ENCODE measurements at regions not wholly inside any gene's neighbourhood (a gene's known extent, or its start where the extent isn't known, plus 50 kb on each side); places are given as distances from the start of the nearest gene placed in this dataset.

DNA sequence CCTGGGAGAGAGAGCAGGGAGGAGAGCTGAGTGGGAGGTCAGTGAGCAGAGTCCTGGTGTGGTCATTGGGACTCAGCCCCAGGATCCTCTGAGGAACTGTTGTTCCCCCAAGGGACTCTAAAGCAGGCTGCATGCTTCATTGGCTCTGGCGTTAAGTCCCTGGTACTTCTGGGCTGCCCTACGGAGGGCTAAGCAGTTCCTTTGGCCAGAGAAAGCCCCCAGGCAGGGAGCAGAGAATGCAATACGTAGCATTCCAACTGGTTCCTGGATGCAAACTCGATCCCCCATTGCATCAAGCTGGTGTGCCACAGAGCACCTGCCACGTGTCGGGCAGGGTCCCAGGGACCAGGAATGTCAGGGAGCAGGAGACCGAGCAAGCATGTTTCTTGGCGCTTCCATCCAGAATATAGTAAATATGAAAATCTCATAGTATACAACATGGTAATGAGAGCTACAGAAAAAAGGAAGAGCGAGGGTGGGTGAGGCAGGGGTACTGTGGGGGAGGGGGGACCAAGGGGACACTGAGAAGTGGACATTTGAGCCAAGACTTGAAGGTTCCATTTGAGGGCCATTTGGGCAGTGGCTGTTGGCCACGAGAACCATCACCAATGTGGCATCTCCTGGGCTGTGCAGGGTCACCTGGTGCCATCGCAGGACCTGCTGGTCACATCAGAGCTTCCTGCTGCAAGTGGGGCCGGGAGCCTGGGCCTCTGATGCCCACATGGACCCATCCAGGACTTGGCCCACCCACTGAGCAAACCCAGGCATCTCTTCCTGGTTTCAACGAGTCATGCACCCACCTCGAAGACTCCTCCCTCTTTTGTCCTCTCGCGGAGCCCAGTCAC is 160.4 kb downstream of the ASB1 start:
- no peak for DNase-seq (ENCODE audit: low spot score)
- Mint-ChIP-seq H3K4me1 (ENCODE audit: unreplicated experiment) (no peaks in the 10 kb centered on the region), H3K27me3 (ENCODE audit: unreplicated experiment) (no peaks in the 10 kb centered on the region), H3K36me3 (ENCODE audit: low read depth, unreplicated experiment) (no peaks in the 10 kb centered on the region), H3K9me3 (ENCODE audit: unreplicated experiment) (no peaks in the 10 kb centered on the region), H3K4me3 (ENCODE audit: unreplicated experiment) (no peak overlapping the region), H3K27ac (ENCODE audit: unreplicated experiment) (no peak overlapping the region)
- TF ChIP-seq, protein P1, sequence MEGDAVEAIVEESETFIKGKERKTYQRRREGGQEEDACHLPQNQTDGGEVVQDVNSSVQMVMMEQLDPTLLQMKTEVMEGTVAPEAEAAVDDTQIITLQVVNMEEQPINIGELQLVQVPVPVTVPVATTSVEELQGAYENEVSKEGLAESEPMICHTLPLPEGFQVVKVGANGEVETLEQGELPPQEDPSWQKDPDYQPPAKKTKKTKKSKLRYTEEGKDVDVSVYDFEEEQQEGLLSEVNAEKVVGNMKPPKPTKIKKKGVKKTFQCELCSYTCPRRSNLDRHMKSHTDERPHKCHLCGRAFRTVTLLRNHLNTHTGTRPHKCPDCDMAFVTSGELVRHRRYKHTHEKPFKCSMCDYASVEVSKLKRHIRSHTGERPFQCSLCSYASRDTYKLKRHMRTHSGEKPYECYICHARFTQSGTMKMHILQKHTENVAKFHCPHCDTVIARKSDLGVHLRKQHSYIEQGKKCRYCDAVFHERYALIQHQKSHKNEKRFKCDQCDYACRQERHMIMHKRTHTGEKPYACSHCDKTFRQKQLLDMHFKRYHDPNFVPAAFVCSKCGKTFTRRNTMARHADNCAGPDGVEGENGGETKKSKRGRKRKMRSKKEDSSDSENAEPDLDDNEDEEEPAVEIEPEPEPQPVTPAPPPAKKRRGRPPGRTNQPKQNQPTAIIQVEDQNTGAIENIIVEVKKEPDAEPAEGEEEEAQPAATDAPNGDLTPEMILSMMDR (IDR thresholded peaks at IDR 0.05; ENCODE audit: unreplicated experiment), result no peak

DNA sequence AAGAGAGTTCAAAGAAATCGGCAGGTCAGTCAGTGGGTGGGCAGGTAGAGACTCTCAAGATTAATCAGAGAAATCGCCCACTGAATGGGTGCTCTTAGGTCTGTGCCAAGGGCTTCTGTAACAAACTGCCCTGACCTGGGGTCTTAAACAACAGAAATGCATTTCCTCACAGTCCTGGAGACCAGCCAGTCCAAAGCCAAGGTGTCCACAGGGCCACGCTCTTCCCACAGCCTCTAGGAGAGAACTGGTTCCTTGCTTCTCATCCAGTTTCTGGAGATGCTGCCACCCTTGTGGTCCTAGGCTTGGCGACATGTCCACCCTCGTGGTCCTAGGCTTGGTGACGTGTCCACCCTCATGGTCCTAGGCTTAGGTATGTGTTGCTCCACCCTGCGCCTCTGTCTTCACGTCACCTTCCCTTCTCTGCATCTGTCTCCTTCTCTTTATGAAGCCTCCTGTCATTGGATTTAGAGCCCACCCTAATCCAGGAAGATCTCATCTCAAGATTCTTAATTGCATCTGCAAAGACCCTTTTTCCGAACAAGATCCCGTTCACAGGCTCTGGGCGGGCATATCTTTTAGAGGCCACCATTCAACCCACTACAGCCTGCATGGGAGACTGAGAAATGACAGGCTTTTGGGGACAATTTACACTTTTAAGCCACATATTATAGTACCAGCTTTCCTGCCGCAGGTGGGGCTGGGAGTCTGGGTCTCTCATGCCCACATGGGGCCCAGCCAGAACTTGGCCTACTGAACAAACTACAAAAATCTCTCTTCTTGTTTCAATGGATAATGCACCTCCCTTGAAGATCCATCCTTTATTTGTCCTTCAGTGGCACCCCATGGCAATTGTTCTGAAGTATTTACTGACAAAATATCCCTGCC is 161.3 kb downstream of the ASB1 start:
- Mint-ChIP-seq H3K36me3 (ENCODE audit: low read depth, unreplicated experiment) (no peaks in the 10 kb centered on the region), H3K27ac (ENCODE audit: unreplicated experiment) (no peak overlapping the region), H3K9me3 (ENCODE audit: unreplicated experiment) (no peaks in the 10 kb centered on the region), H3K27me3 (ENCODE audit: unreplicated experiment) (no peaks in the 10 kb centered on the region), H3K4me3 (ENCODE audit: unreplicated experiment) (no peak overlapping the region), H3K4me1 (ENCODE audit: unreplicated experiment) (no peaks in the 10 kb centered on the region)
- TF ChIP-seq, protein P1 (IDR thresholded peaks at IDR 0.05; ENCODE audit: unreplicated experiment), result no peak
- no peak for DNase-seq (ENCODE audit: low spot score)

DNA sequence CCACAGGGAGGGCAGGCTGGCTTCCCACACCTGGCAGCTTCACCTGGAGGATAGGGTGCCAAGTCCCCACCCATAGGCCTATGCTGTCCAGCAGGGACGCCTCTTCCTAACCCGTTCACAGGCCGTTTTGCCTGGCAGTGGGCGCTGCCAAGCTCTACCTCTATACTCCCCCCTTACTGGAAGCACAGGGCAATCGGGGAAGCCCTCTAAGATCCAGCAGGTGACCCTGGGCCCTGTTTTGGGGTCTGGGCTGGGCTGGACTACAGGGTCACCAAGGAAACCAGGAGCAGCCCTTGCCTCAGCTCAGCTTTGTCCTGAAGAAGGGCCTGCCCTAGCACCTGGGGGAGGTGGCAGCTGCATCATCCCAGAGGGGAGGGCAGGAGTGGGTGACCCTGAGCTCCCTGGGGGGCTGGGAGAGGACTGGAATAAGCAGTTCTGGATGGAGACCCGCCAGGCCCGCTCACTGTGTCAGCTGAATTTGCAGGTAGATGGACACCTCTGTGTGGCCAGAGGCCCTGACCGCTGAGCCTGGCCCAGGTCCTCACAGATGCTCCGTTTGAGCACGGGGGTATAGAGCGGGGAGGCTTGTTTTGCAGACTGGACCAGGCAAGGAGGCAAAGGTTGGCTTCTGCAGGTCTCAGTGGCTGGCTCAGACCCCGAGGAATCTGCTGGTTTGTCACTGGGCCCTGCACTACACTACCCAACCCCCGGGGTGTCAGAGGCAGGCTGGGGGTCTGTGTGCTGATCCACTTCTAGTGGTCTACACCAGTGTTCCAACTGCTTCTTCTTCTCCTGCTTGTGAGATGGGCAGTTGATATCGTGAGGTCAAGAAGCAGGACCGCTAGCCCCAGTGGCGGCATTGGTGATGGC is 163.1 kb downstream of the ASB1 start:
- DNase-seq (ENCODE audit: low spot score), result no peak
- TF ChIP-seq, protein P1 (IDR thresholded peaks at IDR 0.05; ENCODE audit: unreplicated experiment), result no peak
- Mint-ChIP-seq H3K9me3 (ENCODE audit: unreplicated experiment) (no peaks in the 10 kb centered on the region), H3K36me3 (ENCODE audit: low read depth, unreplicated experiment) (no peaks in the 10 kb centered on the region), H3K4me1 (ENCODE audit: unreplicated experiment) (no peaks in the 10 kb centered on the region), H3K4me3 (ENCODE audit: unreplicated experiment) (no peak overlapping the region), H3K27me3 (ENCODE audit: unreplicated experiment) (no peaks in the 10 kb centered on the region), H3K27ac (ENCODE audit: unreplicated experiment) (no peak overlapping the region)

DNA sequence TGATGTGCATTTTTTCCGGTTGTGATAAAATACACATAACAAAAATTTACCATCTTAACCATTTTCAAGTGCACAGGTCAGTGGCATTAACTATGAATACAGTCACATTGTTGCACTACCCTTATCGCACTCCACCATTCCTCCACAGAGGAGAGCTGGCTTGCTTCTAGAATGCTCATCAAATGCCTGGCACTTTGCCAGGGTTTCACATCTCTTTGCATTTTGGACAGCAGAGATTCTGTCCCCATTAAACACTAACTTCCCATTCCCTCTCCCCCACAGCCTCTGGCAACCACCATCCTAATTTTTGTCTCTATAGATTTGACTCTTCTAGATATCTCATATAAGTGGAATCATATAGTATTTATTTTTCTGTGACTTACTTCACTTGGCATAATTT is 165.0 kb downstream of the ASB1 start:
- H3K9me3 Mint-ChIP-seq (ENCODE audit: unreplicated experiment), result no peaks in the 10 kb centered on the region
- H3K36me3 Mint-ChIP-seq (ENCODE audit: low read depth, unreplicated experiment), result no peaks in the 10 kb centered on the region
- H3K27ac Mint-ChIP-seq (ENCODE audit: unreplicated experiment), result no peak overlapping the region
- no peak overlapping the region for H3K4me3 Mint-ChIP-seq (ENCODE audit: unreplicated experiment)
- DNase-seq (ENCODE audit: low spot score), result no peak
- H3K27me3 Mint-ChIP-seq (ENCODE audit: unreplicated experiment), result no peaks in the 10 kb centered on the region
- TF ChIP-seq, protein P1 (IDR thresholded peaks at IDR 0.05; ENCODE audit: unreplicated experiment), result no peak
- H3K4me1 Mint-ChIP-seq (ENCODE audit: unreplicated experiment), result no peaks in the 10 kb centered on the region

Data from endothelial cell (in vitro differentiated cells).